Mesothelial cell of epicardium (in vitro differentiated cells): ENCODE measurements at regions not wholly inside any gene's neighbourhood (a gene's known extent, or its start where the extent isn't known, plus 50 kb on each side); places are given as distances from the start of the nearest gene placed in this dataset.

Source experiments
- DNase-seq, 2 experiments: peaks; one replicate each; pipeline ENCODE4 v3.0.0; 2021; ENCODE audit warnings: low spot score in 2 of 2; ENCODE audit not compliant: unreplicated experiment in 2 of 2
- H3K27ac Mint-ChIP-seq: 2 replicates; pipeline ENCODE4 v1.8.0; 2021; ENCODE audit warnings: mixed read lengths
- H3K27me3 Mint-ChIP-seq: 2 replicates; pipeline ENCODE4 v1.8.0; 2021; ENCODE audit warnings: low read depth, mixed read lengths
- H3K36me3 Mint-ChIP-seq: 2 replicates; pipeline ENCODE4 v1.8.0; 2021; ENCODE audit warnings: mixed read lengths
- H3K4me1 Mint-ChIP-seq: 2 replicates; pipeline ENCODE4 v1.8.0; 2021; ENCODE audit warnings: mixed read lengths
- H3K4me3 Mint-ChIP-seq: 2 replicates; pipeline ENCODE4 v1.8.0; 2021; ENCODE audit warnings: mild to moderate bottlenecking, moderate library complexity, mixed read lengths
- H3K9me3 Mint-ChIP-seq: 2 replicates; pipeline ENCODE4 v1.8.0; 2021; ENCODE audit warnings: mixed read lengths
- CTCF ChIP-seq: fragments of 200-600 bp; sonication (generic); IDR thresholded peaks from one replicate; pipeline ENCODE4 v1.5.0; 2021; ENCODE audit warnings: antibody characterized with exemption; ENCODE audit not compliant: unreplicated experiment

GRCh38 chr1:157920748-157921147 is 72.7 kb upstream of the KIRREL1 start:
- Mint-ChIP-seq H3K4me1 (no peaks in the 10 kb centered on the region), H3K27ac (no peak overlapping the region), H3K36me3 (no peaks in the 10 kb centered on the region), H3K4me3 (no peak overlapping the region), H3K9me3 (no peaks in the 10 kb centered on the region), H3K27me3 (peaks cover 77% of the 10 kb centered on the region)
- TF ChIP-seq CTCF, result no peak
- DNase-seq, result no peak

GRCh38 chr1:157925419-157926166 is 67.9 kb upstream of the KIRREL1 start:
- TF ChIP-seq CTCF, result no peak
- no peak overlapping the region for H3K27ac Mint-ChIP-seq
- H3K36me3 Mint-ChIP-seq, result no peaks in the 10 kb centered on the region
- H3K4me1 Mint-ChIP-seq, result no peaks in the 10 kb centered on the region
- peaks cover 41% of the 10 kb centered on the region for H3K27me3 Mint-ChIP-seq
- no peaks in the 10 kb centered on the region for H3K9me3 Mint-ChIP-seq
- DNase-seq, result no peak
- H3K4me3 Mint-ChIP-seq, result no peak overlapping the region

GRCh38 chr1:157932069-157932468 is 61.4 kb upstream of the KIRREL1 start:
- no peak overlapping the region for H3K27ac Mint-ChIP-seq
- peaks cover 4% of the 10 kb centered on the region for H3K27me3 Mint-ChIP-seq
- no peaks in the 10 kb centered on the region for H3K4me1 Mint-ChIP-seq
- H3K36me3 Mint-ChIP-seq, result no peaks in the 10 kb centered on the region
- no peaks in the 10 kb centered on the region for H3K9me3 Mint-ChIP-seq
- no peak for TF ChIP-seq CTCF
- no peak overlapping the region for H3K4me3 Mint-ChIP-seq
- no peak for DNase-seq

GRCh38 chr1:157937744-157938143 is 55.7 kb upstream of the KIRREL1 start:
- TF ChIP-seq CTCF, result no peak
- DNase-seq, result no peak
- peaks cover 41% of the 10 kb centered on the region for H3K27me3 Mint-ChIP-seq
- H3K4me1 Mint-ChIP-seq, result no peaks in the 10 kb centered on the region
- H3K36me3 Mint-ChIP-seq, result no peaks in the 10 kb centered on the region
- H3K9me3 Mint-ChIP-seq, result no peaks in the 10 kb centered on the region
- no peak overlapping the region for H3K4me3 Mint-ChIP-seq
- H3K27ac Mint-ChIP-seq, result no peak overlapping the region

GRCh38 chr1:157941939-157942338 is 51.5 kb upstream of the KIRREL1 start:
- H3K27me3 Mint-ChIP-seq, result peaks cover 61% of the 10 kb centered on the region
- H3K4me3 Mint-ChIP-seq, result no peak overlapping the region
- no peak overlapping the region for H3K27ac Mint-ChIP-seq
- TF ChIP-seq CTCF, result no peak
- H3K9me3 Mint-ChIP-seq, result no peaks in the 10 kb centered on the region
- no peaks in the 10 kb centered on the region for H3K4me1 Mint-ChIP-seq
- H3K36me3 Mint-ChIP-seq, result no peaks in the 10 kb centered on the region
- DNase-seq, result no peak
